Testis (tissue), 2 donors: ENCODE measurements at regions not wholly inside any gene's neighbourhood (a gene's known extent, or its start where the extent isn't known, plus 50 kb on each side); places are given as distances from the start of the nearest gene placed in this dataset.

Experiments
- POLR2A ChIP-seq: fragments of 450-650 bp; IDR thresholded peaks from one replicate; pipeline ENCODE4 v1.6.1; 2017; ENCODE audit warnings: antibody characterized with exemption, mild to moderate bottlenecking, moderate library complexity
- TF ChIP-seq, protein P1 (sequence below), 3 experiments: fragments of 450-650 bp in 2 of 3; fragments of 200-600 bp in 1 of 3; sonication (generic) in 1 of 3; IDR thresholded peaks; one replicate each; pipeline ENCODE4 v1.5.1; 2016 to 2019; ENCODE audit warnings: antibody characterized with exemption in 3 of 3, mild to moderate bottlenecking in 2 of 3, moderate library complexity in 1 of 3

DNA sequence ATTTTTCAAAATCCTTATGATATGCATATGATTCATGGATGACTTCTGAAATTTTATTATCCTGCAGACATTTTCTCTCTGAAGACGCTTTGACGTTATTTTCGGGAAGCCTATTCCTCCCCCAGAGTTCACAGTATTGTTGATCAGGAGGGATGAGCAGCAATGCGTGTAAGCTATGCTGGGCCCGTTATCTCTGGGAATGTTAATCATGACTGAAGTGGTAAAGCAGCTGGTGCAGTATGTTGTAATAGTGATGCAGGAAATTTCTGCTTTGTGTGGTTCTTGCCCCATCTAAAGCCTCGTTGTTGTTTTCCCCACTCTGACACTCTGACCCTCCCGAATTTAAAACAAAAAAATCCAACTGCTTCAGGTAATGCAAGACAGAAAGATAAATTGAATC lies 1797.8 kb upstream of the WWC1 start:
- TF ChIP-seq, protein P1, sequence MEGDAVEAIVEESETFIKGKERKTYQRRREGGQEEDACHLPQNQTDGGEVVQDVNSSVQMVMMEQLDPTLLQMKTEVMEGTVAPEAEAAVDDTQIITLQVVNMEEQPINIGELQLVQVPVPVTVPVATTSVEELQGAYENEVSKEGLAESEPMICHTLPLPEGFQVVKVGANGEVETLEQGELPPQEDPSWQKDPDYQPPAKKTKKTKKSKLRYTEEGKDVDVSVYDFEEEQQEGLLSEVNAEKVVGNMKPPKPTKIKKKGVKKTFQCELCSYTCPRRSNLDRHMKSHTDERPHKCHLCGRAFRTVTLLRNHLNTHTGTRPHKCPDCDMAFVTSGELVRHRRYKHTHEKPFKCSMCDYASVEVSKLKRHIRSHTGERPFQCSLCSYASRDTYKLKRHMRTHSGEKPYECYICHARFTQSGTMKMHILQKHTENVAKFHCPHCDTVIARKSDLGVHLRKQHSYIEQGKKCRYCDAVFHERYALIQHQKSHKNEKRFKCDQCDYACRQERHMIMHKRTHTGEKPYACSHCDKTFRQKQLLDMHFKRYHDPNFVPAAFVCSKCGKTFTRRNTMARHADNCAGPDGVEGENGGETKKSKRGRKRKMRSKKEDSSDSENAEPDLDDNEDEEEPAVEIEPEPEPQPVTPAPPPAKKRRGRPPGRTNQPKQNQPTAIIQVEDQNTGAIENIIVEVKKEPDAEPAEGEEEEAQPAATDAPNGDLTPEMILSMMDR (IDR thresholded peaks at IDR 0.05) = no peak
- TF ChIP-seq POLR2A = no peak
